Esophagus squamous epithelium (tissue), 4 donors: ENCODE measurements at regions not wholly inside any gene's neighbourhood (a gene's known extent, or its start where the extent isn't known, plus 50 kb on each side); places are given as distances from the start of the nearest gene placed in this dataset.

ENCODE experiments used
- POLR2A ChIP-seq, 4 donors: fragments of 450-650 bp; IDR thresholded peaks; one replicate each; pipeline ENCODE4 v1.6.1; 2017; ENCODE audit warnings: antibody characterized with exemption in 4 of 4, mild to moderate bottlenecking in 4 of 4, moderate library complexity in 3 of 4
- TF ChIP-seq, protein P1 (sequence below), 6 experiments: fragments of 450-650 bp in 4 of 6; fragments of 200-600 bp in 2 of 6; sonication (generic) in 2 of 6; IDR thresholded peaks; one replicate each; pipeline ENCODE4 v1.5.1; 2016 to 2019; ENCODE audit warnings: antibody characterized with exemption in 6 of 6, mild to moderate bottlenecking in 4 of 6, moderate library complexity in 4 of 6

DNA sequence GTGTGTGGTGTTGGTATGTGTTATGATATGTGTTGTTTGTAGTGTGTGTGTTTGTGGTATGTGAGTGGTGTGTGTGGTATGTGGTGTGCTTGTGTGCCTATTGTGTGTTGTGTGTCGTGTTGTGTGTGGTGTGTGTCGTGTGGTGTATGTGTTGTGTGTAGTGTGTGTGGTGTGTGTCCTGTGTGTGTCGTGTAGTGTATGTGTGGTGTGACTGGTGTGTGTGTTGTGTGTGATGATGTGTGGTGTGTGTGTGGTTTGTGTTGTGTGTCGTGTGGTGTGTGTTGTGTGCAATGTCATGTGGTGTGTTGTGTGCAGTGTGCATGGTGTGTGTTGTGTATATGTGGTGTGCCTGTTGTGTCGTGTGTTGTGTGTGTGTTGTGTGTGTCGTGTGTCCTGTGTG lies 144.6 kb downstream of the DNAJB6 start:
- TF ChIP-seq POLR2A (IDR thresholded peaks at IDR 0.05): no peak
- TF ChIP-seq, protein P1, sequence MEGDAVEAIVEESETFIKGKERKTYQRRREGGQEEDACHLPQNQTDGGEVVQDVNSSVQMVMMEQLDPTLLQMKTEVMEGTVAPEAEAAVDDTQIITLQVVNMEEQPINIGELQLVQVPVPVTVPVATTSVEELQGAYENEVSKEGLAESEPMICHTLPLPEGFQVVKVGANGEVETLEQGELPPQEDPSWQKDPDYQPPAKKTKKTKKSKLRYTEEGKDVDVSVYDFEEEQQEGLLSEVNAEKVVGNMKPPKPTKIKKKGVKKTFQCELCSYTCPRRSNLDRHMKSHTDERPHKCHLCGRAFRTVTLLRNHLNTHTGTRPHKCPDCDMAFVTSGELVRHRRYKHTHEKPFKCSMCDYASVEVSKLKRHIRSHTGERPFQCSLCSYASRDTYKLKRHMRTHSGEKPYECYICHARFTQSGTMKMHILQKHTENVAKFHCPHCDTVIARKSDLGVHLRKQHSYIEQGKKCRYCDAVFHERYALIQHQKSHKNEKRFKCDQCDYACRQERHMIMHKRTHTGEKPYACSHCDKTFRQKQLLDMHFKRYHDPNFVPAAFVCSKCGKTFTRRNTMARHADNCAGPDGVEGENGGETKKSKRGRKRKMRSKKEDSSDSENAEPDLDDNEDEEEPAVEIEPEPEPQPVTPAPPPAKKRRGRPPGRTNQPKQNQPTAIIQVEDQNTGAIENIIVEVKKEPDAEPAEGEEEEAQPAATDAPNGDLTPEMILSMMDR (IDR thresholded peaks at IDR 0.05): no peak
